Mucosa of gallbladder (tissue), 1 donor: ENCODE measurements at regions not wholly inside any gene's neighbourhood (a gene's known extent, or its start where the extent isn't known, plus 50 kb on each side); places are given as distances from the start of the nearest gene placed in this dataset.
"Not testable (repeated sequence)": the region's sequence is repeated elsewhere in the genome, so short reads cannot be mapped to it uniquely, and the experiment has no call there.

Experiments
- DNase-seq: peaks from one replicate; pipeline ENCODE4 v3.0.0-alpha.2; 2020; ENCODE audit warnings: low spot score
- donor health status: DM: no; HTN: no; CAD: no.

GRCh38 chr5:130955041-130955440, 210.0 kb downstream of the HINT1 start:
- no peak for DNase-seq

GRCh38 chr5:130954336-130954735, 210.7 kb downstream of the HINT1 start:
- no peak for DNase-seq

DNA sequence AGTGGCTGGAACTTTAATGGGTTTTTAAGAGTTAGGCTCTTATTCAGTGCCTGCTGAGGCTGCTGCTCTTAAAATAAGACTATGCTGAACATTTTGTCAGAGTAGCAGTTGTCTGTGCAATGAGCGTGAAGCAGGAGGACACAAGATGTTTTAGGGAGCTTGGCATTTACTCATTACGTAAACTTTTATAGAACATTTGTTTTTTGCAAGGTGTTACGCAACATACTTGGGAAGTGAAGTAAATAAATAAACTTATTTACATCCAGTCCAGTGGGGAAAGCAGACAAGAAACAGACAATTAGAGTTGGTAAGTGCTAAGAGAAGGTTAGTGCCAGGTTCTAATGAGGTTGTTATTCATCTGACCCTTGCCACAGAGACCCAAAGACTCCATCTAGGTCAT, 226.0 kb downstream of the HINT1 start:
- no peak for DNase-seq

GRCh38 chr5:130937046-130937445, 228.0 kb downstream of the HINT1 start:
- DNase-seq, result no peak

DNA sequence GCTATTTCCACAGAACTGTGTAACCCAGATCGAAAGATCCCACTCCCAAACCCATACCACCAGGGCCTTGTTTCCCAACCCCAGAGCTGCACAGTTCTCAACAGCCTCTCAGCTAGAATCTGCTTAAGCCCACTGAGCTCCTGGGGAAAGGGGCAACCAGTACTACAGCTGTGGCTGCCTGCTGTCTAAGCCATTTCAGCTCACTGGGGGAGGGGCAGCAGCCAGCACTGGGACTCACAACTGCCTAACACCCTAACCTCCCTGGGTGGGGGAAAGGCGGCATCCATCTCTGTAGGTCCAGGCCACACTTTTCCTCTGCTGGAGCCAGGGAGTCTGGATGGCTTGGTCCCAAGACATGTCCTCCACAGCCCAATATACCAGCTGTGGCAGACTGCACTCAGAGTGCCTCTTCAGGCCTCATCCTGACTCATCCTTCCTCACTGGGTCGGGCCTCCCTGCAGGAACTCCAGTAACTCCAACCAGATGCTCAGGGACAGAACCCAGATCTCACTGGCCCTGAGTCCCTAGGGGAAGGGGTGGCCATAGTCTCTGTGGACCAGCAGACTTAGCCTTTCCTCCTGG, 241.4 kb downstream of the HINT1 start:
- DNase-seq, result no peak

GRCh38 chr5:130912088-130912487, 253.0 kb downstream of the HINT1 start:
- DNase-seq, result no peak

DNA sequence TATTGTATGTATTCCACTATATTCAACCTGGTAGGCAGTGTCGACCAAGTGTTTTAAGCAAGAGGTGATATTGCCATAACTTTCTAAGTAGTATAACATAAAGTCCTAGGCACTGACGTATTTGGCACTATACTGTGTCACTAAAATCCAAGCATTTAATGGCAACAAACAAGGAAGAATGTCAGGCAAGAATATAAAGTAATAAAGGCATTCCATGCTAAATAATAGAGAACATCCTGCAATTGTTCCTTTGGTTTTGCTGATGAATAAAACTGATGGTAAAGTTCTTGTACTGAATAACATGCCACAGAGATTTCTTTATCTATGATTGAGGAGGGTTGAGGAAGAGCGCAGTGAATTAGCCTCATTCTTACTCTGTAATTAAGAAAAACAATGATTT, 256.9 kb downstream of the HINT1 start:
- DNase-seq, result no peak

DNA sequence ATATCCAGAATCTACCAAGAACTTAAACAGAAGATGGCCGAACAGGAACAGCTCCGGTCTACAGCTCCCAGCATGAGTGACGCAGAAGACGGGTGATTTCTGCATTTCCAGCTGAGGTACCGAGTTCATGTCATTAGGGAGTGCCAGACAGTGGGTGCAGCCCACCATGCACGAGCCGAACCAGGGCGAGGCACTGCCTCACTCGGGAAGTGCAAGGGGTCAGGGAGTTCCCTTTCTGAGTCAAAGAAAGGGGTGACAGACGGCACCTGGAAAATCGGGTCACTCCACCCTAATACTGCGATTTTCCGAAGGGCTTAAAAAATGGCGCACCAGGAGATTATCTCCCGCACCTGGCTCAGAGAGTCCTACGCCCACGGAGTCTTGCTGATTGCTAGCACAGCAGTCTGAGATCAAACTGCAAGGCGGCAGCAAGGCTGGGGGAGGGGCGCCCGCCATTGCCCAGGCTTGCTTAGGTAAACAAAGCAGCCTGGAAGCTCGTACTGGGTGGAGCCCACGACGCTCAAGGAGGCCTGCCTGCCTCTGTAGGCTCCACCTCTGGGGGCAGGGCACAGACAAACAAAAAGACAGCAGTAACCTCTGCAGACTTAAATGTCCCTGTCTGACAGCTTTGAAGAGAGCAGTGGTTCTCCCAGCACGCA, 267.4 kb downstream of the HINT1 start:
- not testable (repeated sequence) for DNase-seq

- DNase-seq, result not testable (repeated sequence)
Measured at GRCh38 chr5:130897181-130897536, 267.9 kb downstream of the HINT1 start.

- DNase-seq, result no peak
Measured at GRCh38 chr5:130896636-130897035, 268.4 kb downstream of the HINT1 start.

GRCh38 chr5:130893006-130893405, 272.1 kb downstream of the HINT1 start:
- no peak for DNase-seq

GRCh38 chr5:130890610-130891009, 274.4 kb downstream of the HINT1 start:
- no peak for DNase-seq

DNA sequence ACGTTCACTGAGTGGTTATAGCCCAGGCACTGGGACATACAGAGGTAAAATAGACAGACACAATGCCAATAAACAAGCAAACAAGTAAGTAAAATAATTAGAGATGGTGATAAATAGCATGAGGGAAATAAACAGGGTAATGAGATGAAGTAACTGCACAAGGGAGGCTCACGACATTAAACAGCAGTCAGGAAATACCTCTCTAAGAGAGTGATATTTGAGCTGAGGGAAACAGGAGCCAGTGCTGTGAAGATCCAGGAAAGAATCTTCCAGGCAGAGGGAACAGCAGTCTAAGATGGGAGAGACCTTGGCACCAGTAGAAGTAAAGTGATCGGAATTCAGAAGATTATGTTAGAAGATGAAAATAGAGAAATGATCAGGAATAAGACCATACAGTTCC, 279.4 kb downstream of the HINT1 start:
- DNase-seq, result no peak

GRCh38 chr5:130885027-130885426, 280.0 kb downstream of the HINT1 start:
- DNase-seq, result no peak

DNA sequence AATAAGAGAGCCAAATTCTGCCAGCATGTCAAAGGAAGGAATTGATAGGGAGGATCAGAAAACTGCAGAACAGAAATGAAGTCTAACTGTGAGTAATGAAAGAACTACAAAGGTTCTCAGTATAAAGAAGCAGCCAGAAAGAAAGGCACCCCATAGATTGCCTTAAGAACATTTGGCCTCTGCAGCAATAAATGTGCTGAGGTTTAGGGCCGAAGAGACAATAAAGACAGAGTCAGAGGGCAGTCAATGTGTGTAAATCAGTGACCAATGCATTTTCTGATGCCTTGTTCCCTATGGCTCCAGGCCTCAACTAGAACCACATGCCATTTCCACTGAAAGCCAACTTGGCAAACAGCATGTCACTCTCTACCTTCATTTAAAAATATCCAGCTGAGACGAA, 281.0 kb downstream of the HINT1 start:
- no peak for DNase-seq

GRCh38 chr5:130875656-130876055, 289.4 kb downstream of the HINT1 start:
- no peak for DNase-seq

- no peak for DNase-seq
Measured at GRCh38 chr5:130874861-130875417, 290.1 kb downstream of the HINT1 start.

DNA sequence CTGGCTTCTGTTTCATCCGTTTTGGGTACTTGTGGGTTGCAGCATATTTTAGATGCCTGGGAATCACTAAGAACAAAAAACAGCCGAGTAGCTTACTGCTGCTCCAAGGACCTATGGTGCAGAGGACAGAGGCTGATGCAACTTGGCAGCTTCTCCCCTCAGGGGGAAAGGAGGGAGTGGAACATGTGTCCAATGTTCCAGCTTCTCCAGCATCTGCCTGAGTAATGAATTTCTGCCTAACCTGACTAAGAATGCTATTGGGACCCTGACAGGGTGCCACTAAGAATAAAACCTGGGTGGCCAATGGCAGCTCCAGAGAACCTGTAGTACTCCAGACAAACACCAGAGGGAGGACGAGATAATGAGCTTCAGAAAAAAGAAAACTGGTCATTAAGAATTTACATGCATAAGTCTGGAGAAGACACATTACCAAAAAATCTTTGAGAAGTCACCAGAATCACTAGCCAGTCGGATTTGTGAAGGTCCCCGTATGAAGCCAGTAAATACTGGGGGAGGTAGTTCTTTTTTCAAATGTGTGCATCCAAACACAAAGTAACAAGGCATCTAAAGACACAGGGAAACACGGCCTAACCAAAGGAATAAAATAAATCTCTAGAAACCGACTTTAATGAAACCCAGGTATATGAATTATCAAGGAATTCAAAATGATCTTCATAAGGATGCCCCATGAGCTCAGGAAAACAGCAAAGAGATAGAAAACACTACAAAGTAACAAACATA, 293.5 kb downstream of the HINT1 start:
- no peak for DNase-seq

- DNase-seq, result no peak
Measured at GRCh38 chr5:130870691-130871090, 294.4 kb downstream of the HINT1 start.

DNA sequence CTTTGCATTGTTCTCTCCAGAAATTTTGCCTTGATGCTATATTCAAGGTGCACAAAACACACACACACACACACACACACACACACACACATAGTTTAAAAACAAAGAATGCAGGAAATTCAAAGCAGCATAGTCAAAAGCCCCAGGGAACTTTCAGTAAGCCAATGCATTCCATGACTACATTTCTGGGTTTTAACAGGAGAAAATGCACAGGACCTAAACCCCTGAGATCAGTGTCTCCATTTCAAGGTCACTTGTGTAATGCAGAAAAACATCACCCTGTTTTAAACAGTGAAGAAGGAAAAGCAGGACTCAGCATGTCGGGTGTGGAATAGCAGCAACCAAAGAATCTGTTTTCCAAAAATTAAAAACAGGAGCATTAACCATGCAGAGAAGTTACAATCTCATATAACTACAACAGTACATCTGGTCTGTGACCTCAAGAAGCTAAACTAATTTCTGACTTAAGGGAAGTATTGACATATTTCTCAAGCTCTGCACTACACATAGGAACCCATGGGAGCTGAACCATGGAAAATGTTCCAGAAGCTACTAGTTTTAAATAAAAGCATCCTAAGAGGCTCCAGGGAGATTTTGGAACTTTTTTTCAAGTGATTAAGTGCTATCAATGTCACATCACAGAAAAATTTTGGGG, 296.7 kb downstream of the HINT1 start:
- no peak for DNase-seq

DNA sequence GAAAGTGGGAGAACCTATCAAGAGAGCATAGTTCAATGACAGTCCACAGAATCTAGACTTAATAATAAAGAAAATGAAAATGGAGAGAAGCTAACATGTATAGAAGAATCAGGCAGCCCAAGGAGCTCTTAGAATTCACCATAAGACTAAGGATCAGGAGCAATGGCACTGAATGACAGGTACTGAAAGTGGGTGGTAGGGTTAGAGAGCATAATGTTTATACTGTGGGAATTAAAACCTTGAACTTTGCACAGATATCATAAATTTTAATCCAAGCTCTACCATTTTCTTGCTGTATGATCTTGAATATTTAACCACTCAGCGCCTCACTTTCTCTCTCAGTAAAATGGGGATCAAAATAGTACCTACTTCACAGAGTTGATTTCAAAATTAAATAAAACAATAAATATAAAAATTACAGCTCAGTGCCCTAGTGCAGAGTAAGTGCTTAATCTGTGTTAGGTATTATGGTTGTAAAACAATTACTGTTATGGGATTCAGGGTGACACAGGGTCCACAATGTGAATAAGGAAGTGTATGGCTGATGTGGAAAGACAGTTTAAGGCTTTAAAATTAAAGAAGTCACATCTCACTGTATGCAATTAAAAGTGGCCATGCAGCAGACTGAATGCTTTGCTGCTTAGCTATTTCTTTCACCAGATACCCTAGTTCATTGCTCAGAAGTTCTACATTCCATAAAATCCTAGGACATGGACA, 319.8 kb downstream of the HINT1 start:
- no peak for DNase-seq
